Loucy (cell line): ENCODE measurements at regions not wholly inside any gene's neighbourhood (a gene's known extent, or its start where the extent isn't known, plus 50 kb on each side); places are given as distances from the start of the nearest gene placed in this dataset.

Experiments used
- H2AFZ ChIP-seq: fragments of 200-600 bp; sonication (generic); 2 replicates; pipeline ENCODE4 v1.6.0; 2016; ENCODE audit warnings: antibody characterized with exemption, mild to moderate bottlenecking, low read length, moderate library complexity
- H3F3A ChIP-seq: fragments of 200-600 bp; 2 replicates; pipeline ENCODE4 v1.6.0; 2016; ENCODE audit warnings: antibody characterized with exemption, low read depth, mild to moderate bottlenecking
- H3K27me3 ChIP-seq: fragments of 200-600 bp; sonication (generic); 2 replicates; pipeline ENCODE4 v1.6.1; 2014; ENCODE audit warnings: low read length, mild to moderate bottlenecking; ENCODE audit not compliant: insufficient read depth, poor library complexity, severe bottlenecking
- H3K36me3 ChIP-seq: fragments of 200-600 bp; sonication (generic); 2 replicates; pipeline ENCODE4 v1.6.1; 2016; ENCODE audit warnings: low read length; ENCODE audit not compliant: insufficient read depth
- H3K4me1 ChIP-seq: fragments of 200-600 bp; sonication (generic); 2 replicates; pipeline ENCODE4 v1.5.1; 2014; ENCODE audit warnings: low read length, mild to moderate bottlenecking; ENCODE audit not compliant: insufficient read depth, poor library complexity, severe bottlenecking
- H3K4me2 ChIP-seq: fragments of 200-600 bp; sonication (generic); 2 replicates; pipeline ENCODE4 v1.6.0; 2014; ENCODE audit warnings: antibody characterized with exemption, low read length, low read depth, mild to moderate bottlenecking; ENCODE audit not compliant: poor library complexity, severe bottlenecking
- H3K4me3 ChIP-seq: fragments of 200-600 bp; sonication (generic); 2 replicates; pipeline ENCODE4 v1.5.1; 2014; ENCODE audit warnings: low read length, mild to moderate bottlenecking, mixed read lengths; ENCODE audit not compliant: poor library complexity, severe bottlenecking
- H3K79me2 ChIP-seq: fragments of 200-600 bp; sonication (generic); 2 replicates; pipeline ENCODE4 v1.6.1; 2014; ENCODE audit warnings: low read length; ENCODE audit not compliant: insufficient read depth
- H3K9ac ChIP-seq: fragments of 200-600 bp; sonication (generic); 2 replicates; pipeline ENCODE4 v1.6.0; 2014; ENCODE audit warnings: mild to moderate bottlenecking, low read depth, low read length, moderate library complexity; ENCODE audit not compliant: poor library complexity, severe bottlenecking
- H3K9me2 ChIP-seq: fragments of 200-600 bp; sonication (generic); replicated peaks from 2 replicates; pipeline ENCODE4 v1.6.1; 2016; ENCODE audit warnings: low read depth, low read length, mixed read lengths
- H3K9me3 ChIP-seq: fragments of 200-600 bp; sonication (generic); 2 replicates; pipeline ENCODE4 v1.6.1; 2014; ENCODE audit warnings: mild to moderate bottlenecking, antibody characterized with exemption, low read length, low read depth; ENCODE audit not compliant: insufficient read depth
- H4K20me1 ChIP-seq: fragments of 200-600 bp; sonication (generic); 2 replicates; pipeline ENCODE4 v1.6.0; 2014; ENCODE audit warnings: antibody characterized with exemption, low read length, mild to moderate bottlenecking; ENCODE audit not compliant: insufficient read depth, poor library complexity, severe bottlenecking
- EZH2phosphoT487 ChIP-seq: fragments of 200-600 bp; IDR thresholded peaks from 2 replicates; pipeline ENCODE4 v1.6.1; 2018; ENCODE audit warnings: antibody characterized with exemption, mild to moderate bottlenecking, moderate library complexity, borderline replicate concordance
- TF ChIP-seq, protein P1 (sequence below): fragments of 200-600 bp; sonication (generic); conservative IDR thresholded peaks from 2 replicates; pipeline ENCODE4 v1.5.1; 2014; ENCODE audit warnings: mild to moderate bottlenecking, antibody characterized with exemption, low read length

DNA sequence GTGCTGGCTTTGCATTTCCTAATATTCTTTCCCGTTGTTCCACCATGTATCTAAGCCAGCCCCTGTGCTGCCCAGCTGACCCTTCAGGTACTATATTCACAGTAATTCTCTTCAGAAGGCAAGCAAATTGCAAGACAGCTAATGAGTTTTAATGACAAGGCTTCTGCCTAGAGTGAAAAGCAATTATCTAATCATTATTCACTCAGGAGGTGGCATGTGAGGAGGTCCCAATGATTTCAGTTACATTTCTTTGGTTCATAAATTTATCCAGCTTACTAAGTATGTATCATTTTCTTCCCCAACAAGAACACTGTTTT lies 123.0 kb downstream of the RASGEF1B start:
- H3K9me3 ChIP-seq = no peaks in the 10 kb centered on the region
- no peak overlapping the region for H3K4me2 ChIP-seq
- H3K36me3 ChIP-seq = no peaks in the 10 kb centered on the region
- no peaks in the 10 kb centered on the region for H3K9me2 ChIP-seq
- no peak overlapping the region for H2AFZ ChIP-seq
- no peak for TF ChIP-seq EZH2phosphoT487
- TF ChIP-seq, protein P1, sequence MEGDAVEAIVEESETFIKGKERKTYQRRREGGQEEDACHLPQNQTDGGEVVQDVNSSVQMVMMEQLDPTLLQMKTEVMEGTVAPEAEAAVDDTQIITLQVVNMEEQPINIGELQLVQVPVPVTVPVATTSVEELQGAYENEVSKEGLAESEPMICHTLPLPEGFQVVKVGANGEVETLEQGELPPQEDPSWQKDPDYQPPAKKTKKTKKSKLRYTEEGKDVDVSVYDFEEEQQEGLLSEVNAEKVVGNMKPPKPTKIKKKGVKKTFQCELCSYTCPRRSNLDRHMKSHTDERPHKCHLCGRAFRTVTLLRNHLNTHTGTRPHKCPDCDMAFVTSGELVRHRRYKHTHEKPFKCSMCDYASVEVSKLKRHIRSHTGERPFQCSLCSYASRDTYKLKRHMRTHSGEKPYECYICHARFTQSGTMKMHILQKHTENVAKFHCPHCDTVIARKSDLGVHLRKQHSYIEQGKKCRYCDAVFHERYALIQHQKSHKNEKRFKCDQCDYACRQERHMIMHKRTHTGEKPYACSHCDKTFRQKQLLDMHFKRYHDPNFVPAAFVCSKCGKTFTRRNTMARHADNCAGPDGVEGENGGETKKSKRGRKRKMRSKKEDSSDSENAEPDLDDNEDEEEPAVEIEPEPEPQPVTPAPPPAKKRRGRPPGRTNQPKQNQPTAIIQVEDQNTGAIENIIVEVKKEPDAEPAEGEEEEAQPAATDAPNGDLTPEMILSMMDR = no peak
- no peaks in the 10 kb centered on the region for H4K20me1 ChIP-seq
- H3K4me1 ChIP-seq = no peaks in the 10 kb centered on the region
- no peak overlapping the region for H3K9ac ChIP-seq
- H3K79me2 ChIP-seq = no peaks in the 10 kb centered on the region
- H3F3A ChIP-seq = no peaks in the 10 kb centered on the region
- H3K4me3 ChIP-seq = no peak overlapping the region
- H3K27me3 ChIP-seq = no peaks in the 10 kb centered on the region

DNA sequence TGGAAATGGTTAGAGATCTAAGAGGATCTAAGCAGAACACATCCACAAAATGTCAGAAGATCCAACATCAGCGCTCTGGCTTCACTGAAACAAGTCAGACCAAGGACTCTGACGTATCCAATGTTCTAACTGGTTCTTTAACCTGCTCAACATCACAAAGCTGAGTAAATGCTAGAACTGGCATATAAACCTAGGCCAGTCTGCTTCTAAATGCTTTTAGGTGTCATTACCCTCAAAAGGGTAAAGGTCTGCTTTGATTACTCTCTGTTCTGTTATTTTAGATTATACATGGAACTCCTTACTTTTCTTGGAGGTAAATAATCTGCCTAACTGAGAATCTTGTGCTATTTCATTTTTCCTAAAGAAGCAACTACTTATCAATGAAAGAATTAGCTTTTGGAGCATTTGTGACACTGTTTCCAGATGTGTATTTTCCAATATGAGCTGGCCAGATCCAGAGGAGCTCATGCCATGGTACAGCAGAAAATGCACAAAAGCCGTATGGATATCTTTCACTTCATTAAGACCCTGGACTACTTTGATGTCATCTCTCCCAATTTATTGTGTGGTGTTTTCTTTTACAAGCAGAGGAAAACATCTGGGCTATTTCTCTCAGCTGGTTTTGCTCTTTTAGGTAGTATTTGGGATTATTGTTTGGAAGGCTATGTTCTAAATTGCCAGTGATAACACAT lies 123.5 kb downstream of the RASGEF1B start:
- H3K9me3 ChIP-seq = no peaks in the 10 kb centered on the region
- no peaks in the 10 kb centered on the region for H3K36me3 ChIP-seq

DNA sequence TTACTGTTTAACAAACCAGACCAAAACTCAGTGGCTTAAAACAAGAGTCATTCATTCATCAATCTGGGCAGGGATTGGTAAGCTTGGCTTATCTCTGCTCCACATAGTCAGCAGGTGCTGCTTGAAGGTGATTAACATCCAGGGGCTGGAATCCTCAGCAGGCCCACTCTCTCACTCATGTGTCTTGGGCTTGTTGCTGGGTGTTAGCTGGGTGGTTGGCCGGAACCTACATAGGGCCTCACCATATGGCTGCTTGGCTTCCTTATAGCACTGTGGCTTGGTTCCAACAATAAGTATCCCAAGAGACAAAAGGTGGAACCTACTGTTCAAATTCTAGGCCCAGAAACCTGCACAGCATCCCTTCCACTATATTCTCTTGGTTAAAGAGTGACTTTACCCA lies 125.0 kb downstream of the RASGEF1B start:
- H3K36me3 ChIP-seq = no peaks in the 10 kb centered on the region
- H3K4me3 ChIP-seq = no peak overlapping the region
- H3K27me3 ChIP-seq = no peaks in the 10 kb centered on the region
- 0 out of 2 replicates have a peak, but pooled peaks cover 3% of the 10 kb centered on the region for H3K9me3 ChIP-seq
- no peaks in the 10 kb centered on the region for H3K9me2 ChIP-seq
- no peaks in the 10 kb centered on the region for H4K20me1 ChIP-seq
- no peaks in the 10 kb centered on the region for H3K79me2 ChIP-seq
- no peaks in the 10 kb centered on the region for H3K4me1 ChIP-seq
- H2AFZ ChIP-seq = no peak overlapping the region
- no peak for TF ChIP-seq EZH2phosphoT487
- TF ChIP-seq, protein P1 = no peak
- H3F3A ChIP-seq = no peaks in the 10 kb centered on the region
- no peak overlapping the region for H3K9ac ChIP-seq
- H3K4me2 ChIP-seq = no peak overlapping the region

More for the DNA sequence above, 123.5 kb downstream of the RASGEF1B start:
- no peaks in the 10 kb centered on the region for H3K4me1 ChIP-seq
- no peak overlapping the region for H2AFZ ChIP-seq
- no peak overlapping the region for H3K4me3 ChIP-seq
- H3K79me2 ChIP-seq = no peaks in the 10 kb centered on the region
- H3K27me3 ChIP-seq = no peaks in the 10 kb centered on the region
- no peak overlapping the region for H3K4me2 ChIP-seq
- no peaks in the 10 kb centered on the region for H4K20me1 ChIP-seq
- TF ChIP-seq EZH2phosphoT487 = no peak
- TF ChIP-seq, protein P1 = no peak
- H3F3A ChIP-seq = no peaks in the 10 kb centered on the region
- H3K9ac ChIP-seq = no peak overlapping the region
- no peaks in the 10 kb centered on the region for H3K9me2 ChIP-seq
